ENCODE measurements at regions not wholly inside any gene's neighbourhood (a gene's known extent, or its start where the extent isn't known, plus 50 kb on each side); places are given as distances from the start of the nearest gene placed in this dataset.

GRCh38 chr10:129350690-129351089 lies 116.4 kb upstream of the MGMT start:
- TF ChIP-seq CTCF (conservative IDR thresholded peaks at IDR 0.05; ENCODE audit: low read depth, low read length) = no peak
- TF ChIP-seq EZH2 (IDR thresholded peaks at IDR 0.05; ENCODE audit: low read length, unreplicated experiment) = no peak
- TF ChIP-seq EZH2phosphoT487 (IDR thresholded peaks at IDR 0.05; ENCODE audit: borderline replicate concordance, low read length) = no peak

All from PC-3 (cell line).